NCI-H748 (cell line): ENCODE measurements at regions not wholly inside any gene's neighbourhood (a gene's known extent, or its start where the extent isn't known, plus 50 kb on each side); places are given as distances from the start of the nearest gene placed in this dataset.

Experiments
- DNase-seq: peaks from one replicate; lab custom pipeline; 2025; ENCODE audit not compliant: unreplicated experiment; lab: John Stamatoyannopoulos, UW

GRCh38 chr17:34874478-34874877 is 86.8 kb downstream of the CCT6B start:
- DNase-seq = no peak

- no peak for DNase-seq
Observed at GRCh38 chr17:34872640-34873039, 88.6 kb downstream of the CCT6B start.

GRCh38 chr17:34869641-34870040 is 91.6 kb downstream of the CCT6B start:
- DNase-seq = no peak

- no peak for DNase-seq
Observed at GRCh38 chr17:34865716-34866115, 95.5 kb downstream of the CCT6B start.

- DNase-seq = no peak
Observed at GRCh38 chr17:34862384-34862783, 98.9 kb downstream of the CCT6B start.

- DNase-seq = no peak
Observed at GRCh38 chr17:34861864-34862263, 99.4 kb downstream of the CCT6B start.

- no peak for DNase-seq
Observed at GRCh38 chr17:34859652-34860051, 101.6 kb downstream of the CCT6B start.

GRCh38 chr17:34858591-34859565 is 102.4 kb downstream of the CCT6B start:
- DNase-seq = no peak

GRCh38 chr17:34853924-34854323 is 107.3 kb downstream of the CCT6B start:
- no peak for DNase-seq

GRCh38 chr17:34852614-34853013 is 108.6 kb downstream of the CCT6B start:
- no peak for DNase-seq

GRCh38 chr17:34851961-34852540 is 109.2 kb downstream of the CCT6B start:
- DNase-seq = no peak

GRCh38 chr17:34850964-34851363 is 110.3 kb downstream of the CCT6B start:
- no peak for DNase-seq

GRCh38 chr17:34850023-34850422 is 111.2 kb downstream of the CCT6B start:
- no peak for DNase-seq

- no peak for DNase-seq
Observed at GRCh38 chr17:34847938-34848337, 113.3 kb downstream of the CCT6B start.

- DNase-seq = no peak
Observed at GRCh38 chr17:34845296-34845695, 116.0 kb downstream of the CCT6B start.

- DNase-seq = no peak
Observed at GRCh38 chr17:34843682-34844081, 117.6 kb downstream of the CCT6B start.

- DNase-seq = no peak
Observed at GRCh38 chr17:34842235-34842634, 119.0 kb downstream of the CCT6B start.

GRCh38 chr17:34841467-34841866 is 119.8 kb downstream of the CCT6B start:
- DNase-seq = no peak

GRCh38 chr17:34840750-34841149 is 120.5 kb downstream of the CCT6B start:
- DNase-seq = no peak

GRCh38 chr17:34837876-34838478 is 123.3 kb downstream of the CCT6B start:
- no peak for DNase-seq

GRCh38 chr17:34832376-34832775 is 128.9 kb downstream of the CCT6B start:
- no peak for DNase-seq

- DNase-seq = no peak
Observed at GRCh38 chr17:34827008-34827407, 134.3 kb downstream of the CCT6B start.
